Osteocyte (in vitro differentiated cells): ENCODE measurements at regions not wholly inside any gene's neighbourhood (a gene's known extent, or its start where the extent isn't known, plus 50 kb on each side); places are given as distances from the start of the nearest gene placed in this dataset.

ENCODE experiments used
- DNase-seq: peaks from one replicate; pipeline ENCODE4 v3.0.0; 2021; ENCODE audit warnings: mixed read lengths; ENCODE audit not compliant: unreplicated experiment; ENCODE audit errors: extremely low spot score
- H3K27ac Mint-ChIP-seq: one replicate; pipeline ENCODE4 v1.8.0; 2021; ENCODE audit warnings: mild to moderate bottlenecking, mixed read lengths; ENCODE audit not compliant: unreplicated experiment
- H3K27me3 Mint-ChIP-seq: one replicate; pipeline ENCODE4 v1.8.0; 2021; ENCODE audit warnings: mixed read lengths; ENCODE audit not compliant: unreplicated experiment
- H3K36me3 Mint-ChIP-seq: one replicate; pipeline ENCODE4 v1.8.0; 2021; ENCODE audit warnings: mixed read lengths; ENCODE audit not compliant: unreplicated experiment
- H3K4me1 Mint-ChIP-seq: one replicate; pipeline ENCODE4 v1.8.0; 2021; ENCODE audit warnings: mixed read lengths; ENCODE audit not compliant: unreplicated experiment
- H3K4me3 Mint-ChIP-seq: one replicate; pipeline ENCODE4 v1.8.0; 2021; ENCODE audit warnings: mild to moderate bottlenecking, moderate library complexity, mixed read lengths; ENCODE audit not compliant: unreplicated experiment
- H3K9me3 Mint-ChIP-seq: one replicate; pipeline ENCODE4 v1.8.0; 2021; ENCODE audit warnings: mixed read lengths; ENCODE audit not compliant: unreplicated experiment
- CTCF ChIP-seq: fragments of 200-600 bp; sonication (generic); IDR thresholded peaks from 2 replicates; pipeline ENCODE4 v1.5.0; 2021; ENCODE audit warnings: antibody characterized with exemption, mild to moderate bottlenecking, moderate library complexity

GRCh38 chr15:94075349-94075748 lies 156.0 kb upstream of the MCTP2 start:
- TF ChIP-seq CTCF, result no peak
- no peaks in the 10 kb centered on the region for H3K27me3 Mint-ChIP-seq
- H3K4me3 Mint-ChIP-seq, result no peak overlapping the region
- peaks cover 48% of the 10 kb centered on the region for H3K4me1 Mint-ChIP-seq
- H3K36me3 Mint-ChIP-seq, result no peaks in the 10 kb centered on the region
- H3K27ac Mint-ChIP-seq, result no peak overlapping the region
- H3K9me3 Mint-ChIP-seq, result no peaks in the 10 kb centered on the region
- no peak for DNase-seq

GRCh38 chr15:94070356-94071295 lies 160.7 kb upstream of the MCTP2 start:
- H3K36me3 Mint-ChIP-seq, result peaks cover 8% of the 10 kb centered on the region
- no peak for DNase-seq

GRCh38 chr15:94069844-94070243 lies 161.5 kb upstream of the MCTP2 start:
- peaks cover 9% of the 10 kb centered on the region for H3K27me3 Mint-ChIP-seq
- no peak overlapping the region for H3K4me3 Mint-ChIP-seq
- no peak overlapping the region for H3K27ac Mint-ChIP-seq
- DNase-seq, result no peak
- peaks cover 5% of the 10 kb centered on the region for H3K9me3 Mint-ChIP-seq
- H3K36me3 Mint-ChIP-seq, result peaks cover 8% of the 10 kb centered on the region
- peaks cover 21% of the 10 kb centered on the region for H3K4me1 Mint-ChIP-seq
- TF ChIP-seq CTCF, result no peak

More at GRCh38 chr15:94070356-94071295, 160.7 kb upstream of the MCTP2 start:
- Mint-ChIP-seq H3K27me3 (peaks cover 7% of the 10 kb centered on the region), H3K4me3 (peak overlapping the region; percentile 46), H3K4me1 (peaks cover 27% of the 10 kb centered on the region), H3K27ac (peak overlapping the region; percentile 90), H3K9me3 (peaks cover 5% of the 10 kb centered on the region)
- no peak for TF ChIP-seq CTCF

GRCh38 chr15:94066811-94067210 lies 164.6 kb upstream of the MCTP2 start:
- no peak for DNase-seq
- peaks cover 5% of the 10 kb centered on the region for H3K9me3 Mint-ChIP-seq
- H3K4me3 Mint-ChIP-seq, result no peak overlapping the region
- H3K36me3 Mint-ChIP-seq, result peaks cover 8% of the 10 kb centered on the region
- H3K27me3 Mint-ChIP-seq, result peaks cover 34% of the 10 kb centered on the region
- no peak for TF ChIP-seq CTCF
- H3K27ac Mint-ChIP-seq, result no peak overlapping the region
- H3K4me1 Mint-ChIP-seq, result peaks cover 21% of the 10 kb centered on the region

- peaks cover 42% of the 10 kb centered on the region for H3K27me3 Mint-ChIP-seq
- no peak for DNase-seq
- peaks cover 14% of the 10 kb centered on the region for H3K4me1 Mint-ChIP-seq
- no peak overlapping the region for H3K4me3 Mint-ChIP-seq
- H3K27ac Mint-ChIP-seq, result no peak overlapping the region
- peaks cover 8% of the 10 kb centered on the region for H3K36me3 Mint-ChIP-seq
- peaks cover 5% of the 10 kb centered on the region for H3K9me3 Mint-ChIP-seq
- no peak for TF ChIP-seq CTCF
Measured at GRCh38 chr15:94066046-94066445, 165.3 kb upstream of the MCTP2 start.
